ENCODE measurements at regions not wholly inside any gene's neighbourhood (a gene's known extent, or its start where the extent isn't known, plus 50 kb on each side); places are given as distances from the start of the nearest gene placed in this dataset.

GRCh38 chr16:87219287-87219909, 97.8 kb downstream of the C16orf95 start:
- no peak for DNase-seq

DNA sequence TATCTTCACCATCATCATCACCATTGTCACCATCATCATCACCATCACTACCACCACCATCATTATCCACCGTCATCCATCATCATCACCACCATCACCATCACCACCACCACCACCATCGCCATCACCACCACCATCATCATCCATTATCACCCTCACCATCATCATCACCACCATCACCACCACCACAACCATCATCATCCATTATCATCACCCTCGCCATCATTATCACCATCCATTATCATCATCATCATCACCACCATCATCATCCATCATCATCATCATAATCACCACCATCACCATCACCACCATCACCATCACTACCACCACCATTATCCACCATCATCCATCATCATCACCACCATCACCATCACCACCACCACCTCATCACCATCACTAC, 95.6 kb downstream of the C16orf95 start:
- DNase-seq = no peak

DNA sequence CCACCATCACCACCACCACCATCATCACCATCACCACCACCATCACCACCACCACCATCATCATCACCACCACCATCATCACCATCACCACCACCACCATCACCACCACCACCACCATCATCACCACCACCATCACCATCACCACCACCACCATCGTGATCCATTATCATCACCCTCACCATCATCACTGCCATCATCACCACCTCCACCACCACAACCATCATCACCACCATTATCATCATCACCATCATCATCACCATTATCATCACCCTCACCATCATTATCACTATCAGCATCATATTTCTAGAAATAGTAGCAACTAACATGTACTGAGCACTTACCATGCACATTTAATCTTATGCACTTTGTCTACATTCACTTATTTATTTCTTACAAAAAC, 94.9 kb downstream of the C16orf95 start:
- DNase-seq = no peak

GRCh38 chr16:87223656-87224248, 93.4 kb downstream of the C16orf95 start:
- no peak for DNase-seq

DNA sequence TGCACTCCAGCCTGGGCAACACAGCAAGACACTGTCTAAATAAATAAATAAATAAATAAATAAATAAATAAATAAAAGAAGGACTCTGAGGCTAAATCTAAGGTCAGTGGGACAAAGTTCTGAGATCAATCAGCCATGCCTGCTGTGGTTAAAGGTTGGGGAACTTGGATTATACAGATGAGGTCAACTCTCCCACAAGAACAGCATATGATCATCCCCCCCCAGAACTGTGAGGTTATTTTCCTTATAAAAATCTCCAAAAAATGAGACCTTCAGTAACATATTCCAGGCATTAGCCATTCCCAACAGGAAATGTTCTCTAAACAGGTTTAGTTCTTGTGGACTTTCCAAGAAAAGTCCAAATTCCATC, 90.3 kb downstream of the C16orf95 start:
- no peak for DNase-seq

DNA sequence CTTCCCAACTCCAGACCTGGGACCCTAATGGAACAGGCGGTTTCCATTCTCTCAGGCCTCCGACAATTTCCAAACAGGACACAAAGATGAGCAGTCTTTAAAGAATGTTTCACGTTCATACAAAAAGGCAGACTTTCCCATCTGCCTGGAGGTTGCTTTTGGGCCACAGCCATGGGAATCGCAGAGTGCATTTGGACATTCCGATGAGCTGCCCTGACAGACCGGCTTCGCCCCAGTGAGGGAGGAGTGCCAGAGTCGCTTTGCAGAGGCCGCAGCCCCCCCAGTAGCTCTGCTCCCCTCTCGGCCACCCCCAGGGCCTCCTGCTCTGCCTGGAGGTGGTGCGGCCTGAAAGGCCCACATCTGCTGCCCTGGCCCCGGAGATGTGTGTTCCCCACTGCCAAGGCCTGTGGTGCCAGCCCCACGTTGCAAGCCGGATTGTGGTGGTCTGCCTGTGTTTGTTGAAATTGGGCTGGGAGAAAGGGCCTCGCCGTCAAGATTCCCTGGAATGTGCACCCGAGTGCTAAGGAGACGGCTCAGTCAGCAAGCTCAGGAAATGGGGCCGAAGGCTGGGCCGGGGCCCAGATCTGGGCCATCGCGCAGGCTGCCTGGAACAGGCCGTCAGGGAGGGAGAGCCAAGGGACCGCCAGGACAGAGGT, 89.8 kb downstream of the C16orf95 start:
- no peak for DNase-seq

DNA sequence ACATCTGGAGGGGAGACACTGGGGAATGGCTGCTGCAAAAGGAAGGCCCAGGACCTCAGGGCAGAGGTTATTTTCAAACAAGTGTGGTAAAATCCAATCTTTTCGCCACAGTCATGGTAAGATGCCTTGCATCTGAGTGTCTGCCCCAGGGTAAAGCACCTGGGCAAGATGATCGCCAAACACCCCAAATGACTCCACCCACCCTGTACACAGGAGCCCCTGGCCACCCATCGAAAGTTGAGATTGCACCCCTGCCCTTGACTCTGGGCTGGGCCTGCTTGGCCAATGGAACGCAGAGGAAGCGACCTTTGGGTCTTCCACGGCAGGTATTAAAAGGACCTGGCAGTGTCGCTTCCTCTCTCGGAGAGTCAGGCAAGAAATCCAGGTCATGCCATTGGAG, 88.8 kb downstream of the C16orf95 start:
- no peak for DNase-seq

- DNase-seq = no peak
These were observed 87.7 kb downstream of the C16orf95 start for GRCh38 chr16:87229230-87230188.

DNA sequence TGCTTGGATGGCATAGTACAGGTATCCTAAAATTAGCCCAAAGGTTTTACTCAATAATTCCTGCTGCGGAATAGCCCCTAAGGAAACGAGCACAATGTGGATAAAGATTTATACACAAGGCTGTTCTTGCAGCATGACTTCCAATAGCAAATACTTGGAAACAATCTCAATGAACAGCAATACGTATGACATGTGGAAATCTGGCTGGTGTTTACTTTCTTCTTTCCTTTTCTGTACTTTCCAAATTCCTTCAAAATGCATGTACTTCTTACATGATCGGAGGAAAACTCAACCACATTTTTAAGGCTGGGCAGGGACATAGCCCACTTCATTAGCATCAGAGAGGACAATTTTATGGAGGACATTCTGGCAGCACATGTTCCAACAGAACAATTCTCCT, 86.6 kb downstream of the C16orf95 start:
- DNase-seq = no peak

DNA sequence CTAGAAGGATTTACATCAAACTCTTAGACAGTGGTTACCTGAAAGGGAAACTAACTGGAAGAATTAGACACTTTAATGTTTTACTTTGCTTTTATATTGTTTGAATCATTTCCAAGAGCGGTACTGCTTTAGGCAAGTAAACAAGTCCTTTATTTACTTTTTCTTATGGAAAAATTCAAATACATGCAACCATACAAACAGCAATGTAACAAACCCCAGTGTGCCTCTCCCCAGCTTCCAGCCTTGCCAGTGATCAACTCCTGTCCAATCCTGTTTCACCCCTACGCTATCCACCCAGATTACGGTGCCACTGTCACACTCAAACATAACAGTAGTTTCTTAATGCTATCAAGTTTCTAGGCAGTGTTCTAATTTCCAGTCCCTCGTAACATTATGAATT, 85.9 kb downstream of the C16orf95 start:
- no peak for DNase-seq

GRCh38 chr16:87231911-87232310, 85.3 kb downstream of the C16orf95 start:
- no peak for DNase-seq

GRCh38 chr16:87233928-87234327, 83.3 kb downstream of the C16orf95 start:
- no peak for DNase-seq

- DNase-seq = no peak
These were observed 82.6 kb downstream of the C16orf95 start for GRCh38 chr16:87234601-87235000.

- DNase-seq = no peak
These were observed 81.2 kb downstream of the C16orf95 start for GRCh38 chr16:87235810-87236515.

DNA sequence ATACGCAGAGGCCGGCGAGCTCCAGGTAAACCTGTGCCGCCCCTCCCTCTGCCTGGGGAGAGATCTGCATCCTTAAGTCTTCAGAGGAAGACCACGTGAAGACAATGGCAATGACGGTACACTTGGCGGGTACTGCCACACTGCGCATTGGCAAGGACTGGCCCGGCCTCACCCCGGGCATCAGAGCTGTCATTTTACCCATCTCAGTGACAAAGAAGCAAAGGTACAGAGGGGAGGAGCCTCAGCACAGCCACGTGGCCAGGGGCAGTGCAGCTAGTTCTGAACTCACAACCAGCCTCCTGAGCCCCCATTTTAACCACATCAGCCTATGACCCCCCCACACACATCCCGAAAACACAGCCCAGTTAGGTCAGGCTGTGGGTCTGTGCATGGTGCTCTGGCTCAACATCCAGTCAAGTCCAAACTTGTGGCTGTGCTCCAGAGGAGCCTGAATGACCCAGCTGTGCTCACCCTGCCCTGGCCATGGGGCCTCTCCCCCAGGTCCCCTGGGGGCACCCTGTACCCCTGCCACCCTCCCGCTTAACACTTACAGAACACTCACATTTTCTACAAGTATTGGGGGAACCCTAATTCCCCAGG, 80.6 kb downstream of the C16orf95 start:
- no peak for DNase-seq

- DNase-seq = no peak
These were observed 78.9 kb downstream of the C16orf95 start for GRCh38 chr16:87238361-87238715.

GRCh38 chr16:87239545-87239944, 77.6 kb downstream of the C16orf95 start:
- DNase-seq = no peak

GRCh38 chr16:87240211-87241136, 76.7 kb downstream of the C16orf95 start:
- DNase-seq = no peak

GRCh38 chr16:87241137-87241771, 75.9 kb downstream of the C16orf95 start:
- DNase-seq = no peak

DNA sequence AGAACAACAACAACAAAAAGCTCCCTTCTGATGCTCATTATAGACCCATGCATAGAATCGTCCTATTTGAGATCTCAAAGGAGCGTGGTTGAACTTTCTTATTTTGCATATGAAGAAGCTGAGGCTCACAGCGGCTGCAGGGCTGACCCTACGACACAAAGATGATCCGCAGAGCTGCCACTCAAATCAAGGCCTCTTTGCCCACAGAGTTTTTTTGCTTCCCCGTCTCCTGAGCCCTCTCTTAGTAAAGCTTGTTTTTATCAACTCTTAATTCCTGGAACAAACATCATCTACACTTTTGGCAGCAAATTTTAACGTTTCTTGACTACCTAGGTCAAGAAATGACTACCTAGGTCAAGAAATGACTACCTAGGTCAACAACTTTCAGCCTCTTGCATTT, 73.7 kb downstream of the C16orf95 start:
- no peak for DNase-seq
